SU-DHL-6 (cell line): ENCODE measurements at regions not wholly inside any gene's neighbourhood (a gene's known extent, or its start where the extent isn't known, plus 50 kb on each side); places are given as distances from the start of the nearest gene placed in this dataset.

Experiments
- CTCF ChIP-seq: fragments of 200-600 bp; sonication (generic); IDR thresholded peaks from one replicate; pipeline ENCODE4 v1.5.1; 2017; ENCODE audit warnings: antibody characterized with exemption, mild to moderate bottlenecking, low read length, moderate library complexity; ENCODE audit not compliant: insufficient read depth, poor library complexity, severe bottlenecking
- EZH2phosphoT487 ChIP-seq: fragments of 200-600 bp; sonication (generic), shearing (Covaris generic); conservative IDR thresholded peaks from 2 replicates; pipeline ENCODE4 v1.6.1; 2018; ENCODE audit warnings: mild to moderate bottlenecking, antibody characterized with exemption, low read length, moderate library complexity, mixed read lengths

GRCh38 chr4:112801341-112801740, 164.4 kb downstream of the LARP7 start:
- TF ChIP-seq CTCF (no peak), EZH2phosphoT487 (no peak)
